ENCODE measurements at regions not wholly inside any gene's neighbourhood (a gene's known extent, or its start where the extent isn't known, plus 50 kb on each side); places are given as distances from the start of the nearest gene placed in this dataset.

DNA sequence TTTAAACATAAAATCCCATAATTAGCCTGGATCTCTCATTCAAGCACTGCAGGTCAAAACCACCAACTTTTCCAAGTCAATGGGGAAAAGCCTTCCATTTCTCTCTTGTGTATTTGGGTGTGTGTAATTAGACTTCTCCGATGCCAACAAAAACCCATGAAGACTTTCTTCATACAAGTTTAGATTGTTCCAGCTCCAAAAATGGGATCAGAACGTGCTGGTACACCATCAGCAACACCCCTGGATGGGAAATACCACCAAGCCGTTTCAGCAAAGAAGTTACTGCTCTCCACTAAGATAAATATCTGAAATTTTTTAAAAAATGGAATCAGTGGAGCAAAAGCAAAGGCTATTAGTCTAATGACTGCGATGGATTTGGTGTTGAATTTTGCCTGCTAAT, 837.3 kb upstream of the SOX9 start:
- ATAC-seq (no peak), DNase-seq (ENCODE audit: low spot score) (no peak)
- ChIA-PET CTCF (no interaction called here), POLR2A (no interaction called here)
- no peak overlapping the region for H3K27ac Mint-ChIP-seq
- no peaks in the 10 kb centered on the region for H3K36me3 Mint-ChIP-seq
- 0 out of 2 replicates have a peak, but pooled peaks cover 6% of the 10 kb centered on the region for H3K9me3 Mint-ChIP-seq
- H3K4me1 Mint-ChIP-seq, result peaks cover 18% of the 10 kb centered on the region
- no peak overlapping the region for H3K4me3 Mint-ChIP-seq
- H3K27me3 Mint-ChIP-seq (ENCODE audit: low read depth), result peaks cover 57% of the 10 kb centered on the region
- TF ChIP-seq, protein P1, sequence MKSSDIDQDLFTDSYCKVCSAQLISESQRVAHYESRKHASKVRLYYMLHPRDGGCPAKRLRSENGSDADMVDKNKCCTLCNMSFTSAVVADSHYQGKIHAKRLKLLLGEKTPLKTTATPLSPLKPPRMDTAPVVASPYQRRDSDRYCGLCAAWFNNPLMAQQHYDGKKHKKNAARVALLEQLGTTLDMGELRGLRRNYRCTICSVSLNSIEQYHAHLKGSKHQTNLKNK (CRISPR knock-in tag; IDR thresholded peaks at IDR 0.05), result no peak
- TF ChIP-seq PREB (CRISPR knock-in tag; IDR thresholded peaks at IDR 0.05; ENCODE audit: borderline replicate concordance) (no peak), ATF1 (CRISPR knock-in tag; IDR thresholded peaks at IDR 0.05) (no peak), HMGA2 (CRISPR knock-in tag; IDR thresholded peaks at IDR 0.05) (no peak), JAZF1 (CRISPR knock-in tag; IDR thresholded peaks at IDR 0.05) (no peak), ZNF263 (CRISPR knock-in tag; IDR thresholded peaks at IDR 0.05; ENCODE audit: low read depth) (no peak), FOXP4 (CRISPR knock-in tag; IDR thresholded peaks at IDR 0.05) (no peak), RORB (CRISPR knock-in tag; IDR thresholded peaks at IDR 0.05) (no peak), ZNF138 (CRISPR knock-in tag; conservative IDR thresholded peaks at IDR 0.05) (no peak)

GRCh38 chr17:71284032-71284755, 836.6 kb upstream of the SOX9 start:
- H3K9me3 Mint-ChIP-seq, result no peaks in the 10 kb centered on the region
- CTCF ChIA-PET, result no interaction called here
- TF ChIP-seq AR (CRISPR knock-in tag; IDR thresholded peaks at IDR 0.05) (no peak), ZNF425 (CRISPR knock-in tag; conservative IDR thresholded peaks at IDR 0.05) (no peak), AFF4 (CRISPR knock-in tag; IDR thresholded peaks at IDR 0.05; ENCODE audit: borderline replicate concordance) (no peak), ZNF232 (CRISPR knock-in tag; IDR thresholded peaks at IDR 0.05) (no peak), JUN (CRISPR knock-in tag; IDR thresholded peaks at IDR 0.05) (no peak), NFE2L1 (CRISPR knock-in tag; IDR thresholded peaks at IDR 0.05) (no peak), JAZF1 (CRISPR knock-in tag; IDR thresholded peaks at IDR 0.05) (no peak), CREB1 (CRISPR knock-in tag; IDR thresholded peaks at IDR 0.05) (no peak), GRHL2 (CRISPR knock-in tag; IDR thresholded peaks at IDR 0.05; ENCODE audit: insufficient replicate concordance, severe bottlenecking) (no peak), ATF2 (CRISPR knock-in tag; IDR thresholded peaks at IDR 0.05; ENCODE audit: borderline replicate concordance, low read depth) (no peak), PRRX2 (CRISPR knock-in tag; IDR thresholded peaks at IDR 0.05) (no peak), GTF2I (CRISPR knock-in tag; conservative IDR thresholded peaks at IDR 0.05) (no peak), CBFB (CRISPR knock-in tag; IDR thresholded peaks at IDR 0.05; ENCODE audit: low read depth) (no peak)

More at GRCh38 chr17:71284032-71284755, 836.6 kb upstream of the SOX9 start:
- H3K4me1 Mint-ChIP-seq, result peaks cover 18% of the 10 kb centered on the region
- H3K4me3 Mint-ChIP-seq, result no peak overlapping the region
- DNase-seq (ENCODE audit: low spot score) (no peak), ATAC-seq (no peak)
- H3K27me3 Mint-ChIP-seq (ENCODE audit: low read depth), result peaks cover 64% of the 10 kb centered on the region
- POLR2A ChIA-PET, result no interaction called here
- H3K27ac Mint-ChIP-seq, result no peak overlapping the region
- no peaks in the 10 kb centered on the region for H3K36me3 Mint-ChIP-seq
